GM11168 (cell line): ENCODE measurements at regions not wholly inside any gene's neighbourhood (a gene's known extent, or its start where the extent isn't known, plus 50 kb on each side); places are given as distances from the start of the nearest gene placed in this dataset.
"Not testable (repeated sequence)": the region's sequence is repeated elsewhere in the genome, so short reads cannot be mapped to it uniquely, and the experiment has no call there.

Experiments
- in situ Hi-C: fragments of 300-500 bp; cut with MboI; formaldehyde crosslinking; loops from one replicate; pipeline ENCODE4 v1.12.0; 2022; ENCODE audit warnings: low sequenced_read_pairs; ENCODE audit not compliant: unreplicated experiment

DNA sequence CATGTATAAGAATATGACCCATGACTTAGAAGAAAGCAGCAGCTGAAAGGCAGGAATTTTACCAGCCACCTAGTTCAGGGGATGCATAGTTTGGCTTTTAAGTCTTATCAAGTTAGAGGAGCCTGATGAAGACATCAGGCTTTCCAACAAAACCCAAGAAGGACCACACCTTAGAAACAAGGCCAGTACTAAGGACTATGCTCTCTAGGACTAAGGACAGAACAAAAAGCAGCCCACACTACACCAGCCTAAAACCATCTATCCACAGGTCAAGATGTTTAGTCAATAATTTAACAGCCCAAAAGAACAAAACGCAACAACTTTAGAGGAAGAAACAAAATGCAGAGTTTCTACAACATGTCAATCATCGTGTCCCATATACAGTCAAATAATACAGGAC lies 408.9 kb upstream of the RGMB start:
- in situ Hi-C loops: no loop called here

GRCh38 chr5:98365126-98365525 lies 408.3 kb upstream of the RGMB start:
- in situ Hi-C loops: no loop called here

GRCh38 chr5:98368141-98368540 lies 405.3 kb upstream of the RGMB start:
- in situ Hi-C loops: no loop called here

DNA sequence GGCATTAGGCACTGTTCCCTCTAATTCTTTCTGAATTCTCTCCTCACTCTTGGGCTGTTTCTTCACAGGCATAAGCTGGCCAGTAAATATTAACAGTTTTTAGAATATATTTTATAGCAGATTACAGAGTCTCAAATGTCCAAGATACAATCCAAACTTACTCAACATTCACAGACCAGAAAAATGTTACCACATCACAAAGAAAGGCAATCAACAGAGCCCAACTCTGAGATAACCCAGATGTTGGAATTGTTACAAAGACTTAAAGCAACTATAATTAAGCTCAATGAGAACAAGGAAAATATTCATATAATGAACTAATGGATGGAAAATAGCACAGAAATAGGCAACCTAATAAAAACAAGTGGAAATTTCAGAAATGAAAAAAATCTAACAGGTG lies 401.1 kb upstream of the RGMB start:
- in situ Hi-C loops: no loop called here

DNA sequence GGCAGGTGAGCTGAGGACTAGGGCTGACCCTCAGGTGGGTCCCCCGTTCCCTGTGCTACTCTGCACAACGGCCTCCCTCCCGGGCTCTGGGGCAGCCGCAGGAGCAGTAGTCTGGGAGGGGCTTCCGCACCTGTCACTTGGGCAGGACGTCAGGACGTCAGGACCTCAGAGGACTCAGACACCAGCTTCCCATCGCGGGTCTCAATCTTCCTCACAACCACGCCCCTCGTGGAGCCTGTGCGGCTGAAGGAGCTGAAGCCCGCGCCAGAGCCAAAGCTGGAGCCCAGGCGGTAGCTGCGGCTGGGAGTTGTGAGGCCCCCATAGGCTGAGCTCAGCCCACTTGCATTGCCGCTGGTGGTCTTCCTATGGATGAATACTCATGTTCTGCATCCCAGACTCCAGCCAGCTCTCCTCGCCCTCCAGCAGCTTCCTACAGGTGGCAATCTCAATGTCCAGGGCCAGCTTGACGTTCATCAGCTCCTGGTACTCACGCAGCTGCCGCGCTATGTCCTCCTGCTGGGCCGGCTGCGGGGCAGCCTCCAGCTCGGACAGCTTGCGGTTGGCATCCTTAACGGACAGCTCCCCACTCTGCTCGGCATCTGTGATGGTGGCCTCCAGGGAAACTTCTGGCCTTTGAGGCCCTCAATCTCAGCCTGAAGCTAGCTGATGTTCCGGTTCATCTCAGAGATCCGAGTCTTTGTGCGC lies 381.4 kb upstream of the RGMB start:
- in situ Hi-C loops: no loop called here

GRCh38 chr5:98393205-98393604 lies 380.3 kb upstream of the RGMB start:
- in situ Hi-C loops: not testable (repeated sequence)

- in situ Hi-C loops: no loop called here
Measured at GRCh38 chr5:98397081-98397480, 376.4 kb upstream of the RGMB start.

DNA sequence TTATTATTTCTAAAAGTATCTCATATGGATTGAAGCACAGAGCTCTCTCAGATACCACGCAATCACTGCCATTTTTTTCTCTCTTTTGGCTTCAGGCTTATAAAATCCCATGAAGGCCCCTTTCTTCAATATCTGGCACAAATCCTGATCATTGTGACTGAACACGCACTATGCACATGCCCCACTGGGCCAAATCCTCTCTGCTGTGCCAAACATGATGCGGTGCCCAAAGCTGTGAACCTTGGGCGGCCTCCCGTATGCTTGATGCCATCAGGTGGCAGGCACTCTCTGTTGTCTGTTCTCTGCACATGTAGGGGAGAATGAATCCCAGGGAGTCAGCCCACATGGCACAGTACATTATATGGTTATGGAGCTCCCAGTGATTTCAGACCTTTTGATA lies 375.0 kb upstream of the RGMB start:
- in situ Hi-C loops: no loop called here

GRCh38 chr5:98401656-98402055 lies 371.8 kb upstream of the RGMB start:
- in situ Hi-C loops: no loop called here

- in situ Hi-C loops: no loop called here
Measured at GRCh38 chr5:98402130-98402529, 371.3 kb upstream of the RGMB start.

DNA sequence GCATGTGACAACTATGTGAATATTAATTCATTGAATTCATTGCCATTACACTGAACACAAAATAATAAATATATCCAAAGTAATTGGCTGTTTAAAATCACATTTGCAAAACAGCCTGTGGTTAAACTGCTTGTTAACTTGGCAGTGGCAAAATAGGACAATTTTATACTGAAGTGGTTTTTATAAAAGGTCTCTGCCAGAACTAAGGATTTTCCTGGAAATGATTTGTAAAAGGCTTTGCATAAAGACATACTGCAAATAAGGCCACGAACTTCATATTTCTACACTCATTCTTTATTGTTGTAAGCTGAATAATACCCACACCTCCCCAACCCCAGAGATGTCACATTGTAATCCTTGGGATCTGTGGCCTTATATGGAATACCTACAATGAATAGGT lies 370.3 kb upstream of the RGMB start:
- in situ Hi-C loops: no loop called here

GRCh38 chr5:98414938-98415337 lies 358.5 kb upstream of the RGMB start:
- in situ Hi-C loops: no loop called here

- in situ Hi-C loops: no loop called here
Measured at GRCh38 chr5:98415663-98416062, 357.8 kb upstream of the RGMB start.

- in situ Hi-C loops: no loop called here
Measured at GRCh38 chr5:98416541-98416940, 356.9 kb upstream of the RGMB start.

DNA sequence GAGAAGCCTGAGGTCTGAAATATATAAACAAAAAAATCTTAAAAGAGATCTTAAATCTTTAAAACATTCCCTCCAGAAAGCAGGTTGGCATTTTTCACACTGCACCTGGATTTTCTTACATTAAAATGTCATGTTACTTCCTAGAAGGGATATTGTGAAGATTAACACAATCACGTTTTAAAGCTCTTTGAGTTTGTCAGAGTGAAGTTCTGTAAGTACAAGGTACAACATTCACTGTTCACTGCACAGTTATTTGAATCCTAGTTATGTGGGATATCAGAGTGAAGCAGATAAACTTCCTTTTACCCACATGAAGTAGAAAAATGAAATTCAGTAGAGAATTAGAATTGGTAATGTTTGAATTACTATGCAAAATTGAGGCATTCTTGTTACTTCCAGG lies 353.6 kb upstream of the RGMB start:
- in situ Hi-C loops: no loop called here

- in situ Hi-C loops: no loop called here
Measured at GRCh38 chr5:98424681-98425450, 348.6 kb upstream of the RGMB start.

DNA sequence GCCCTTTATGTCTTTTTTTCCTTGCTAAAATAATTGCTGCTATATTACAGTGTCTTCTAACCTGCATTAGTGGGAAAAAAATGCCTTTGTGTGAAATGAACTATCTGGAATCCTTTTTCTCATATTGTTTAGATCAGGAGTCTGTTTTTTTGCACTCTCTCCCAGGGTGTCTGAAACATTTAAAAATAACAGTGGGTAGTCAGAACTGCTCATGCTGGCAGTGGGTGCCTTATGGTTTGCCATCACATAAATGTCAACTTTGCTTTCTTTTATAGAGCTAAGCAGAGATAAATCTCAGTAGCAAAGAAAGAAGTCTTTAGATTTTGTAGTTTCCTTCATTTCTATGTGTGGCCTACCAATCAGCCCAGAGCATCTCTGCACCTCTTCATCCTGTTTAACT lies 347.8 kb upstream of the RGMB start:
- in situ Hi-C loops: no loop called here

GRCh38 chr5:98428806-98429205 lies 344.7 kb upstream of the RGMB start:
- in situ Hi-C loops: no loop called here

- in situ Hi-C loops: no loop called here
Measured at GRCh38 chr5:98432378-98432777, 341.1 kb upstream of the RGMB start.

GRCh38 chr5:98433022-98433421 lies 340.4 kb upstream of the RGMB start:
- in situ Hi-C loops: no loop called here

GRCh38 chr5:98433673-98434072 lies 339.8 kb upstream of the RGMB start:
- in situ Hi-C loops: no loop called here

DNA sequence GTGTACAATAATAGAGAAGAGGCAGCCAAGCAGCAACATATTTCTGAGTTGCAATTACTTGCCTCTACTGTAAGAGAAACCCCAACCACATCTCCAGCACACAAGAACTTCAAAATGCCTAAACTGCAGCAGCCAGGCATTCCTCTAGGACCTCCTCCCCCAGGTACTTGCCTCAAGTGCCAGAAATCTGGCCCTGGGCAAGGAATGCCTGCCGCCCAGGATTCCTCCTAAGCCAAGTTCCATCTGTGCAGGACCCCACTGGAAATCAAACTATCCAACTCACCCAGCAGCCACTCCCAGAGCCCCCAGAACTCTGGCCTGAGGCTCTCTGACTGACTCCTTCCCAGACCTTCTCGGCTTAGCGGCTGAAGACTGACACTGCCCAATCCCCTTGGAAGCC lies 336.8 kb upstream of the RGMB start:
- in situ Hi-C loops: no loop called here
